ENCODE measurements at regions not wholly inside any gene's neighbourhood (a gene's known extent, or its start where the extent isn't known, plus 50 kb on each side); places are given as distances from the start of the nearest gene placed in this dataset.

GRCh38 chr6:134691180-134691579 is 258.7 kb downstream of the ALDH8A1 start:
- TF ChIP-seq CTCF (IDR thresholded peaks at IDR 0.05) (no peak), POLR2AphosphoS5 (IDR thresholded peaks at IDR 0.05) (no peak)

Measured in esophagus muscularis mucosa (tissue), 3 donors.